ENCODE measurements at regions not wholly inside any gene's neighbourhood (a gene's known extent, or its start where the extent isn't known, plus 50 kb on each side); places are given as distances from the start of the nearest gene placed in this dataset.

GRCh38 chrX:97672608-97673007 lies 788.9 kb downstream of the RPA4 start:
- H2BK120ac ChIP-seq (ENCODE audit: low read depth, low read length): no peak overlapping the region
- TF ChIP-seq RAD21 (IDR thresholded peaks at IDR 0.05; ENCODE audit: low read length) (no peak), USF2 (IDR thresholded peaks at IDR 0.05; ENCODE audit: low read depth, low read length) (no peak), ELK1 (IDR thresholded peaks at IDR 0.05; ENCODE audit: borderline replicate concordance, low read depth, low read length) (no peak), MXI1 (IDR thresholded peaks at IDR 0.05; ENCODE audit: borderline replicate concordance, low read depth, low read length) (no peak), POLR2A (IDR thresholded peaks at IDR 0.05; ENCODE audit: low read depth, low read length) (no peak), BHLHE40 (IDR thresholded peaks at IDR 0.05; ENCODE audit: low read depth, low read length) (no peak), RCOR1 (IDR thresholded peaks at IDR 0.05; ENCODE audit: insufficient replicate concordance, low read length) (no peak), CHD1 (IDR thresholded peaks at IDR 0.05; ENCODE audit: low read depth, low read length) (no peak), RFX5 (IDR thresholded peaks at IDR 0.05; ENCODE audit: low read depth, low read length) (no peak), CTCF (conservative IDR thresholded peaks at IDR 0.05; ENCODE audit: low read depth, low read length) (no peak), NFE2L2 (IDR thresholded peaks at IDR 0.05; ENCODE audit: low read depth, low read length) (no peak), MAZ (IDR thresholded peaks at IDR 0.05; ENCODE audit: borderline replicate concordance, low read depth, low read length) (no peak), FOS (IDR thresholded peaks at IDR 0.05; ENCODE audit: low read depth, low read length) (no peak), CEBPB (IDR thresholded peaks at IDR 0.05; ENCODE audit: low read depth, low read length) (no peak), SMC3 (IDR thresholded peaks at IDR 0.05; ENCODE audit: low read depth, low read length) (no peak), MAFK (IDR thresholded peaks at IDR 0.05; ENCODE audit: low read depth, low read length) (no peak)
- no peak overlapping the region for H3K14ac ChIP-seq (replicated peaks; ENCODE audit: low read depth, low read length)
- no peaks in the 10 kb centered on the region for H3K36me3 ChIP-seq (ENCODE audit: control insufficient read depth, insufficient read depth, low read length)
- H3K79me1 ChIP-seq (ENCODE audit: low read depth in 1 of 2, low read length in 2 of 2): no peaks in the 10 kb centered on the region
- H3K4me2 ChIP-seq (ENCODE audit: low read depth, low read length): no peak overlapping the region
- no peak overlapping the region for H4K91ac ChIP-seq (ENCODE audit: insufficient read depth, low read depth, low read length)
- in situ Hi-C loops (cut with MboI; ENCODE audit: low sequenced_read_pairs): no loop called here
- ChIA-PET POLR2A (ENCODE audit: unreplicated experiment) (no interaction called here), CTCF (no interaction called here)
- H3K4ac ChIP-seq (ENCODE audit: low read depth, low read length): no peak overlapping the region
- intact Hi-C loops (cut with micrococcal nuclease): no loop called here
- no peak overlapping the region for H3K9ac ChIP-seq (ENCODE audit: low read depth, low read length)
- no peak overlapping the region for H4K8ac ChIP-seq (ENCODE audit: low read depth in 2 of 2, low read length in 2 of 2)
- no peak overlapping the region for H3K4me3 ChIP-seq (ENCODE audit: insufficient read depth, low read depth, low read length)
- no CpG with 5 or more reads among the region's 2 CpGs for WGBS, 2 experiments (ENCODE audit: extremely low coverage in 2 of 2, insufficient read length in 1 of 2)
- H2AK5ac ChIP-seq (ENCODE audit: low read depth, low read length): no peak overlapping the region
- no peak overlapping the region for H3K18ac ChIP-seq (ENCODE audit: low read depth, low read length)
- H4K20me1 ChIP-seq (ENCODE audit: insufficient read depth, low read length): no peaks in the 10 kb centered on the region
- H3K9me1 ChIP-seq (ENCODE audit: insufficient read depth, low read length): no peaks in the 10 kb centered on the region
- H3K9me3 ChIP-seq (ENCODE audit: control insufficient read depth, insufficient read depth, low read length): no peaks in the 10 kb centered on the region
- H2BK20ac ChIP-seq (ENCODE audit: low read depth, low read length): no peak overlapping the region
- peaks cover 2% of the 10 kb centered on the region; the same call in 1 of the 2 replicates for H3K27me3 ChIP-seq (ENCODE audit: control insufficient read depth, insufficient read depth, low read length)
- no peak overlapping the region for H3K23ac ChIP-seq (ENCODE audit: low read depth, low read length)
- no peaks in the 10 kb centered on the region for H3K4me1 ChIP-seq (ENCODE audit: control insufficient read depth, insufficient read depth, low read length)
- ATAC-seq (ENCODE audit: low read depth) (no peak), DNase-seq (no peak)
- BruUV-seq (replicated peaks): no TSS peak
- no peak overlapping the region for H2BK15ac ChIP-seq (ENCODE audit: low read depth, low read length)
- no peak overlapping the region for H3K56ac ChIP-seq (ENCODE audit: extremely low read depth, insufficient read depth, low read length)
- H2AFZ ChIP-seq (replicated peaks; ENCODE audit: low read length, poor library complexity): no peak overlapping the region
- dilution Hi-C loops (cut with HindIII; ENCODE audit: low sequenced_read_pairs, unreplicated experiment): no loop called here
- no peak overlapping the region for H3K27ac ChIP-seq (ENCODE audit: insufficient read depth, low read length)
- no peak overlapping the region for H4K5ac ChIP-seq (ENCODE audit: low read depth, low read length)
- no peak overlapping the region for H2BK5ac ChIP-seq (ENCODE audit: low read depth, low read length, poor library complexity, severe bottlenecking)
- no peak overlapping the region for H2AK9ac ChIP-seq (replicated peaks; ENCODE audit: low read depth, low read length, poor library complexity)
